Spleen (tissue), 7 donors: ENCODE measurements at regions not wholly inside any gene's neighbourhood (a gene's known extent, or its start where the extent isn't known, plus 50 kb on each side); places are given as distances from the start of the nearest gene placed in this dataset.

Experiments
- POLR2A ChIP-seq, 3 donors: fragments of 450-650 bp; IDR thresholded peaks; one replicate each; pipeline ENCODE4 v1.5.1; 2017; ENCODE audit warnings: antibody characterized with exemption in 3 of 3, mild to moderate bottlenecking in 1 of 3
- POLR2AphosphoS5 ChIP-seq, 3 donors: sonication (generic); formaldehyde crosslinking; IDR thresholded peaks; one replicate each; pipeline ENCODE4 v1.5.1; 2017; ENCODE audit warnings: antibody characterized with exemption in 3 of 3
- TF ChIP-seq, protein P1 (sequence below), 11 experiments: fragments of 200-600 bp in 7 of 11; fragments of 450-650 bp in 4 of 11; sonication (generic) in 4 of 11; IDR thresholded peaks in 8 of 11; conservative IDR thresholded peaks in 3 of 11; 1 replicate in 7 of 11; 2 replicates in 4 of 11; pipeline versions ENCODE4 v1.4.0 to v1.8.0; 2016 to 2021; ENCODE audit warnings: antibody characterized with exemption in 11 of 11, inconsistent platforms in 4 of 11, mild to moderate bottlenecking in 1 of 11
- donor health status: DM: no; HTN: no; CAD: no; lungs with moderate emphysema.
- donor health status: DM: no; HTN: no; CAD: no.
- donor health status: DM: no; HTN: no; CAD: no.

DNA sequence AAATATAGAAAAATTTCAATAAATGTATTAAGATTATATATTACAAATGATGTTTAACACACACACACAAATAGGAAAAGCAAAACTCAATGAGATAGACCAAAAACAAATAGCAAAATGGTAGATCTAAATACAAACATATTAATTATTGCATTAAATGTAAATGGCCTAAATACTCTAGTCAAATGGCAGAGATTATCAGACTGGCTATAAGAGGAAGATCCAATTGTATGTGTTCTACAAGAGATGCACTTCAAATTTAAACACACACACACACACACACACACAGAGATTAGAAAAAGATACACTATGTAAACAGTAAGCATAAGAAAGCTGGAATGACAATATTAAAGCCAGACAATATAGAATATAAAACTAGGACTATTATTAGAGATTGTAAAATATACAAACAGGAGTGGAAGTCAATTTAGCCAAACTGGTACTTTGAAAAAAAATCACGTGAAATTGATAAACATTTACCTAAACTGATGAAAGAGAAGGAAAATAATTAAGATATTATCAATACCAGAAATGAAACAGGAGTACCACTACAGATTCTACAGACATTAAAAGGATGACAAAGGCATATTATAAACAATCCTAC, 150.5 kb downstream of the TBXT start:
- TF ChIP-seq, protein P1, sequence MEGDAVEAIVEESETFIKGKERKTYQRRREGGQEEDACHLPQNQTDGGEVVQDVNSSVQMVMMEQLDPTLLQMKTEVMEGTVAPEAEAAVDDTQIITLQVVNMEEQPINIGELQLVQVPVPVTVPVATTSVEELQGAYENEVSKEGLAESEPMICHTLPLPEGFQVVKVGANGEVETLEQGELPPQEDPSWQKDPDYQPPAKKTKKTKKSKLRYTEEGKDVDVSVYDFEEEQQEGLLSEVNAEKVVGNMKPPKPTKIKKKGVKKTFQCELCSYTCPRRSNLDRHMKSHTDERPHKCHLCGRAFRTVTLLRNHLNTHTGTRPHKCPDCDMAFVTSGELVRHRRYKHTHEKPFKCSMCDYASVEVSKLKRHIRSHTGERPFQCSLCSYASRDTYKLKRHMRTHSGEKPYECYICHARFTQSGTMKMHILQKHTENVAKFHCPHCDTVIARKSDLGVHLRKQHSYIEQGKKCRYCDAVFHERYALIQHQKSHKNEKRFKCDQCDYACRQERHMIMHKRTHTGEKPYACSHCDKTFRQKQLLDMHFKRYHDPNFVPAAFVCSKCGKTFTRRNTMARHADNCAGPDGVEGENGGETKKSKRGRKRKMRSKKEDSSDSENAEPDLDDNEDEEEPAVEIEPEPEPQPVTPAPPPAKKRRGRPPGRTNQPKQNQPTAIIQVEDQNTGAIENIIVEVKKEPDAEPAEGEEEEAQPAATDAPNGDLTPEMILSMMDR (IDR thresholded peaks at IDR 0.05 in 8 of 11, conservative IDR thresholded peaks at IDR 0.05 in 3 of 11), result no peak
- TF ChIP-seq POLR2AphosphoS5 (IDR thresholded peaks at IDR 0.05) (no peak), POLR2A (IDR thresholded peaks at IDR 0.05) (no peak)
